ENCODE measurements at regions not wholly inside any gene's neighbourhood (a gene's known extent, or its start where the extent isn't known, plus 50 kb on each side); places are given as distances from the start of the nearest gene placed in this dataset.

DNA sequence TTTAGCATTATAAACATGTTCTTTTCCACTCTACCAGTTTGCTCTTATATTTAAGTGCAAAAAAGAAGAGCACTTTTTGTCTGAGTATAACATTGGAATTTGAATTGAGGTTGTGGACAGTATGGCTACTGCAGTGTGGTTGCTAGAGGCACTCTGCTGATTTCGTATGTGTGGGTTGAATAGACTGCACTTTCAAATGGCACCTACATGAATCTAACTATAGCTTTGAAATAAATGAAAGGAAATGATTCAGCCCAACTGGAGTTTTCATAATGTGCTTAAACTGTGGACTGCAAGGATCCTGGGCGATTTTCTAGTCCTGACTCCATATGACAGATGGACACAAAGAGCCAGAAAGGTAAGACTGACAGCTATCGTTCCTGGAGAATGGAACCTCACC is 657.6 kb upstream of the RIOK2 start:
- TF ChIP-seq, protein P1, sequence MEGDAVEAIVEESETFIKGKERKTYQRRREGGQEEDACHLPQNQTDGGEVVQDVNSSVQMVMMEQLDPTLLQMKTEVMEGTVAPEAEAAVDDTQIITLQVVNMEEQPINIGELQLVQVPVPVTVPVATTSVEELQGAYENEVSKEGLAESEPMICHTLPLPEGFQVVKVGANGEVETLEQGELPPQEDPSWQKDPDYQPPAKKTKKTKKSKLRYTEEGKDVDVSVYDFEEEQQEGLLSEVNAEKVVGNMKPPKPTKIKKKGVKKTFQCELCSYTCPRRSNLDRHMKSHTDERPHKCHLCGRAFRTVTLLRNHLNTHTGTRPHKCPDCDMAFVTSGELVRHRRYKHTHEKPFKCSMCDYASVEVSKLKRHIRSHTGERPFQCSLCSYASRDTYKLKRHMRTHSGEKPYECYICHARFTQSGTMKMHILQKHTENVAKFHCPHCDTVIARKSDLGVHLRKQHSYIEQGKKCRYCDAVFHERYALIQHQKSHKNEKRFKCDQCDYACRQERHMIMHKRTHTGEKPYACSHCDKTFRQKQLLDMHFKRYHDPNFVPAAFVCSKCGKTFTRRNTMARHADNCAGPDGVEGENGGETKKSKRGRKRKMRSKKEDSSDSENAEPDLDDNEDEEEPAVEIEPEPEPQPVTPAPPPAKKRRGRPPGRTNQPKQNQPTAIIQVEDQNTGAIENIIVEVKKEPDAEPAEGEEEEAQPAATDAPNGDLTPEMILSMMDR (IDR thresholded peaks at IDR 0.05): no peak
- DNase-seq (no peak), ATAC-seq (no peak)
- Histone ChIP-seq H3K4me3 (no peak overlapping the region), H3K36me3 (ENCODE audit: insufficient read depth in 1 of 2, low read depth in 1 of 2) (no peaks in the 10 kb centered on the region), H3K27ac (no peak overlapping the region), H3K27me3 (ENCODE audit: insufficient read depth in 3 of 3, low read length in 2 of 3) (no peaks in the 10 kb centered on the region), H3K4me1 (no peaks in the 10 kb centered on the region), H3K9me3 (no peaks in the 10 kb centered on the region)
- 77 to 85% (median 84%) methylated on average over 3 of the region's 3 CpGs for WGBS, 3 donors
- intact Hi-C loops (cut with DNase I): no loop called here

DNA sequence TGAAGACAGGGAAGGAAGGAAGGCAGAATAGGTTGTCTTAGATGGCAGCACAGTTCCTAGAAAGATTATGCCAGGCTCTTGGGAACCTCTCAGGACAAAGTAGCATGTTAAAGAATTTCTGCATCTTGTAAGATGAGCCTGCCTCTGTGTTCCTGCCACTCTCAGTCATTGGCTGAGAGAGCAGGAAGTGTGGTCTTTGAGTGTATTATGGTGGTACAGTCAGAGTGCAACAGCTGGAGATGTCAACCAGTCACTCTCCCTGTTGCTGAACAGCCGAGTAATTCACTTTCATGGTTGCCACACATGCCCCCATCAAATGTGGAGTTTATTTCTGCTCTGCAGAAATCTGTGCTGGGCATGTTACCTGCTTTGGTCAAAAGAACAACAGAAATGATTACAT is 659.6 kb upstream of the RIOK2 start:
- WGBS, 3 donors: 30 to 39% (median 36%) methylated on average over 1 of the region's 1 CpG

DNA sequence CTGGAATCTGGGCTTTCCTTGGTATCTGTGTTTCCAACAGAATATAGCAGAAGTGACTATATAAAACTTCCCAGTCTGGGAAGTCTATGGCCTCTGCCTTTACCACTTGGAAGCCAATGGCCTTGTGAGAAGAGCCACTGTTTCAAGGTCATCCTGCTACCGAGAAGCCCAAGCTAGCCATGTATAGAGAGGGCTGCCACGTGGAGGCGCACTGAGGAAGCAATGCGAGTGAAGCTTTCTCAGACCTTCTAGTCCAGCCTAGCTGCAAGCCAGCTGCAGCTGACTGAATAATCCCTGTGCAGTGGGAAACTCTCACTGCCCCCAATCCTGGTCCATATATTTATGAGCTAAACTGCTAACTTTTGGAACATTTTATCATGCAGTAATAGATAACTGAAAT is 661.8 kb upstream of the RIOK2 start:
- Histone ChIP-seq H3K27ac (no peak overlapping the region), H3K36me3 (ENCODE audit: insufficient read depth in 1 of 2, low read depth in 1 of 2) (no peaks in the 10 kb centered on the region), H3K4me3 (no peak overlapping the region), H3K9me3 (no peaks in the 10 kb centered on the region), H3K4me1 (no peaks in the 10 kb centered on the region), H3K27me3 (ENCODE audit: insufficient read depth in 3 of 3, low read length in 2 of 3) (no peaks in the 10 kb centered on the region)
- ATAC-seq (no peak), DNase-seq (no peak)
- TF ChIP-seq, protein P1 (IDR thresholded peaks at IDR 0.05): no peak
- WGBS, 3 donors: 85% methylated on average over 4 of the region's 4 CpGs
- intact Hi-C loops (cut with DNase I): no loop called here

More for the DNA sequence above, 659.6 kb upstream of the RIOK2 start:
- Histone ChIP-seq H3K27me3 (ENCODE audit: insufficient read depth in 3 of 3, low read length in 2 of 3) (no peaks in the 10 kb centered on the region), H3K36me3 (ENCODE audit: insufficient read depth in 1 of 2, low read depth in 1 of 2) (no peaks in the 10 kb centered on the region), H3K4me3 (no peak overlapping the region), H3K9me3 (no peaks in the 10 kb centered on the region), H3K27ac (no peak overlapping the region), H3K4me1 (no peaks in the 10 kb centered on the region)
- ATAC-seq: no peak
- TF ChIP-seq, protein P1 (IDR thresholded peaks at IDR 0.05): no peak
- DNase-seq: no peak
- intact Hi-C loops (cut with DNase I): no loop called here

DNA sequence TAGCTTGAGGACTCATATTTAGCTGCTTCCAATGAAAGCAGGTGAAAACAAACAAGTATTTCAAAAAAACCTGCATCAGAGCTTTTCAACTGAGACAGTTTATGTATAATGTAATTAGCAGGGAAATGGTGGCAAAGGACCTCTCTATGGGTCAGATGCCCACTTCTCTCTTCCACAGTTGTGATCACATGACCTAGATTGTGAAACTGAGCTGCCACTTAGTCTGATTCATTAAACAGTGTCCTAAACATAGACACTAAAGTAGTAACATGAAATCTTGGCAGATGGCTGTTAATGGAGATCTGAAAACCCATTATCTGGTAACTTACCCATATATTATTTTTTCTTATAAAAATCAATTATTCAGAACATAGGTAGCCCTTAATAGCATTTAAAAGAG is 663.6 kb upstream of the RIOK2 start:
- TF ChIP-seq, protein P1 (IDR thresholded peaks at IDR 0.05): no peak
- Histone ChIP-seq H3K9me3 (no peaks in the 10 kb centered on the region), H3K27me3 (ENCODE audit: insufficient read depth in 3 of 3, low read length in 2 of 3) (no peaks in the 10 kb centered on the region), H3K4me1 (no peaks in the 10 kb centered on the region), H3K4me3 (no peak overlapping the region), H3K36me3 (ENCODE audit: insufficient read depth in 1 of 2, low read depth in 1 of 2) (no peaks in the 10 kb centered on the region), H3K27ac (no peak overlapping the region)
- ATAC-seq (no peak), DNase-seq (no peak)
- intact Hi-C loops (cut with DNase I): no loop called here

DNA sequence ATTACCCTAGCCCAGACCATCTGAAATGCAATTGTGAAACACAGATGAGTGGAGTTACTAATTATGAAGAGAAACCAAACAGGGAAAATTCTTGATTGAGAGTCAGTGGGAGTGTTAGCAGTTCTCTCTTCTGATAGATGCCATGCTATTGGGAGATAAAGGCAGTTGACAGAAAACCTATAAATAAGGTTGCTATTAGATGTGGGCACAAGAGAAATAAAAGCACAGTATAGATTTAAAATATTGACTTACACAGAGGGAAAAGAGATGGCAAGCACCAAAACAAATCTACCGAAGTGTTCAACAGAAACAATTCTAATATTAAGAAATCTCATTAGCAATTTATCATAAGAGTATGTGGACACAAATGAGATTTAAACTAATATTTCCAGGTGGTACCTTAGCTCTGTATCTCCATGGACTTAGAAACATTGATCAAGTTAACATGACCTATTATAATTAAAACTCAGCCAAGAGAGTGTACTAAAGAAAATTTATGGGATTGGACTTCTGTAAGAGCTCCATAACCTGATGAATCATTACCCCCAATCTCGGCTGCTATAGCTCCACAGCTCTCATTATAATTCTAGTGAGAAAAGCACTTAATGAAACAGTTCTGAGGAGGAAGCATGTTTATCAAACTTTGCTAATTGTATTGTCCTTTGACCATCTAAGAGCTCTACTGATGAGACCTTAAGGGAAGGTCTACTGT is 665.0 kb upstream of the RIOK2 start:
- H3K4me1 ChIP-seq: no peaks in the 10 kb centered on the region
- H3K27ac ChIP-seq: no peak overlapping the region
- 85 to 91% (median 89%) methylated on average over 2 of the region's 2 CpGs for WGBS, 3 donors
- no peak overlapping the region for H3K4me3 ChIP-seq
- no peak for ATAC-seq
- no peaks in the 10 kb centered on the region for H3K27me3 ChIP-seq (ENCODE audit: insufficient read depth in 3 of 3, low read length in 2 of 3)
- DNase-seq: no peak
- no peaks in the 10 kb centered on the region for H3K36me3 ChIP-seq (ENCODE audit: insufficient read depth in 1 of 2, low read depth in 1 of 2)
- TF ChIP-seq, protein P1 (IDR thresholded peaks at IDR 0.05): no peak
- intact Hi-C loops (cut with DNase I): no loop called here
- no peaks in the 10 kb centered on the region for H3K9me3 ChIP-seq
